ENCODE measurements at regions not wholly inside any gene's neighbourhood (a gene's known extent, or its start where the extent isn't known, plus 50 kb on each side); places are given as distances from the start of the nearest gene placed in this dataset.
A peak's percentile ranks its signal among the peaks of the same experiment; 100 is the strongest.

DNA sequence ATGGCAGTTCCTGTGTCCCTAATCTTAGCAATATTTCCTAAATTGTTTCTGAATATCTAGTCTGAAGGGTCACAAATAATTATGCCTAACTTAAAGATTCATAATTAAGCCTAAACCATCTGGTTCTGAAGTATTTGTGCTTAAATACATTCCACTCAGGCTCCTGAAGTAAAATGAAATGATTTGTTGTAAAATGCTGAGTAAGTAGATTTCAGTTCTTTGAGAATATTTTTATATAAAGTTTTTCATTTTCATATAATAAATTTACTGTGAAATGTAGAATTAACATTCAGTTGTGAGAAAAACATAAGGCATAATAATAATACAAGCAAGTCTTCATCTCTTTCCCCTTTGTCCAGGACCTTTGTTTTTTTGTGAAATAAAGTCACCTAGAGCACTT is 330.6 kb upstream of the IMPG1 start:
- H3K4me1 ChIP-seq (ENCODE audit: insufficient read depth, poor library complexity, severe bottlenecking): no peaks in the 10 kb centered on the region
- ATAC-seq (ENCODE audit: low read depth) (no peak), DNase-seq (ENCODE audit: low spot score) (no peak)
- H3K27ac ChIP-seq (ENCODE audit: poor library complexity, severe bottlenecking): no peak overlapping the region
- H3K36me3 ChIP-seq (ENCODE audit: low read depth): no peaks in the 10 kb centered on the region
- H3K27me3 ChIP-seq (ENCODE audit: insufficient read depth, poor library complexity, severe bottlenecking): no peaks in the 10 kb centered on the region
- H3K4me3 ChIP-seq (ENCODE audit: severe bottlenecking): no peak overlapping the region
- no peaks in the 10 kb centered on the region for H3K9me3 ChIP-seq (ENCODE audit: severe bottlenecking)
- TF ChIP-seq, protein P1, sequence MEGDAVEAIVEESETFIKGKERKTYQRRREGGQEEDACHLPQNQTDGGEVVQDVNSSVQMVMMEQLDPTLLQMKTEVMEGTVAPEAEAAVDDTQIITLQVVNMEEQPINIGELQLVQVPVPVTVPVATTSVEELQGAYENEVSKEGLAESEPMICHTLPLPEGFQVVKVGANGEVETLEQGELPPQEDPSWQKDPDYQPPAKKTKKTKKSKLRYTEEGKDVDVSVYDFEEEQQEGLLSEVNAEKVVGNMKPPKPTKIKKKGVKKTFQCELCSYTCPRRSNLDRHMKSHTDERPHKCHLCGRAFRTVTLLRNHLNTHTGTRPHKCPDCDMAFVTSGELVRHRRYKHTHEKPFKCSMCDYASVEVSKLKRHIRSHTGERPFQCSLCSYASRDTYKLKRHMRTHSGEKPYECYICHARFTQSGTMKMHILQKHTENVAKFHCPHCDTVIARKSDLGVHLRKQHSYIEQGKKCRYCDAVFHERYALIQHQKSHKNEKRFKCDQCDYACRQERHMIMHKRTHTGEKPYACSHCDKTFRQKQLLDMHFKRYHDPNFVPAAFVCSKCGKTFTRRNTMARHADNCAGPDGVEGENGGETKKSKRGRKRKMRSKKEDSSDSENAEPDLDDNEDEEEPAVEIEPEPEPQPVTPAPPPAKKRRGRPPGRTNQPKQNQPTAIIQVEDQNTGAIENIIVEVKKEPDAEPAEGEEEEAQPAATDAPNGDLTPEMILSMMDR (IDR thresholded peaks at IDR 0.05; ENCODE audit: poor library complexity, severe bottlenecking): no peak

DNA sequence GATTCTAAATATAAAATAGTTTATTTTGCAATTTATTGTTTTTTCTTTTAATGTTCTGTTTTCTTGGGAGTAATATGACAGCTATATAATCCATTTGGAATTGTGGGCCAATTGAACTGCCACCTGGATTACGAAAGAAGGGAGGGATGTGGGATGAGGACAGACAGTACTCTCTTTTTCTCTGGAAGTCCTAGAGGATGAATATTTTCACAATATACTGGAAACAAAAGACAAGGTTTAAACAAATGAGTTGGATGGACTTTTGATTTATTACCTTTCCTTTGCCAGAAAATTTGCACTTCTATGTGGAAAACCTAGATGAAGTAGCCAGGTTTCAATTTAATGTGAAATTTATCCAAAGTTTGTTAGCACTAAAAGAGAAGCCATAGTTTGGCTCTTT is 325.5 kb upstream of the IMPG1 start:
- no peaks in the 10 kb centered on the region for H3K27me3 ChIP-seq (ENCODE audit: insufficient read depth, poor library complexity, severe bottlenecking)
- DNase-seq (ENCODE audit: low spot score): no peak
- H3K4me3 ChIP-seq (ENCODE audit: severe bottlenecking): no peak overlapping the region
- no peaks in the 10 kb centered on the region for H3K9me3 ChIP-seq (ENCODE audit: severe bottlenecking)
- no peaks in the 10 kb centered on the region for H3K4me1 ChIP-seq (ENCODE audit: insufficient read depth, poor library complexity, severe bottlenecking)
- TF ChIP-seq, protein P1 (IDR thresholded peaks at IDR 0.05; ENCODE audit: poor library complexity, severe bottlenecking): no peak
- ATAC-seq (ENCODE audit: low read depth): no peak
- no peaks in the 10 kb centered on the region for H3K36me3 ChIP-seq (ENCODE audit: low read depth)
- H3K27ac ChIP-seq (ENCODE audit: poor library complexity, severe bottlenecking): no peak overlapping the region

DNA sequence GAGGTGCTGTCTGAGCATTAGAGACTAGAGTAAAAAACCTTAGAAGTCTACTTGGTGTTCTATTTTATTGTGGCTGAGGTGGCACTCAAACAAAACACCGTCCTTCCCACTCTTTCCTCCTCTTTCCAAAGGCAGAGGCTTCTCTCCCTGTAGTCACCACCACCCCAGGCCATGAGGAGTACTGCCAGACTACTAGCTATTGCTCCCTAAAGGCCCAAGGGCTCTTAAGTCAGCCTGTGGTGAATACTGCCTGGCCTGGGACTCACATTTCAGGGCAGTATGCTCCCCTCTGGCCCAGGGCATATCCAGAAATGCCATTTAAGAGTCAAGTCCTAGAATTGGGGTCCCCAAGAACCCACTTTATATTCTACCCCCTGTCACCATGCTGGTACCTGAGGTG is 309.7 kb upstream of the IMPG1 start:
- Histone ChIP-seq H3K36me3 (ENCODE audit: low read depth) (no peaks in the 10 kb centered on the region), H3K4me1 (ENCODE audit: insufficient read depth, poor library complexity, severe bottlenecking) (no peaks in the 10 kb centered on the region), H3K27me3 (ENCODE audit: insufficient read depth, poor library complexity, severe bottlenecking) (no peaks in the 10 kb centered on the region), H3K4me3 (ENCODE audit: severe bottlenecking) (no peak overlapping the region), H3K9me3 (ENCODE audit: severe bottlenecking) (no peaks in the 10 kb centered on the region), H3K27ac (ENCODE audit: poor library complexity, severe bottlenecking) (no peak overlapping the region)
- TF ChIP-seq, protein P1 (IDR thresholded peaks at IDR 0.05; ENCODE audit: poor library complexity, severe bottlenecking): no peak
- no peak for DNase-seq (ENCODE audit: low spot score)
- no peak for ATAC-seq (ENCODE audit: low read depth)

DNA sequence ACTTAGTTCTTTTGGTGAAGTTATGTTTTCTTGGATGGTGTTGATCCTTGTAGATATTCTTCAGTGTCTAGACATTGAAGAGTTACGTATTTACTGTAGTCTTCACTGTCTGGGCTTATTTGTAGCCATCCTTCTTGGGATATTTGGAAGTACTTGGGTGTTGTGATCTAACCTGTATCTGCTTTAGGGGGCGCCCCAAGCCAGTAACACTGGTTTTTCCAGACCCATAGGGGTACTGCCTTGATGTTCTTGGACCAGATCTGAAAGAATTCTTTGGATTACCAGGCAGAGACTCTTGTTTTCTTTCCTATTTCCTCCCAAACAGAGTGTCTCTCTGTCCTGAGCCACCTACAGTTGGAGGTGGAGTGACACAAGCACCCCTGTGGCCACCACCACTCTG is 309.1 kb upstream of the IMPG1 start:
- DNase-seq (ENCODE audit: low spot score) (no peak), ATAC-seq (ENCODE audit: low read depth) (no peak)
- H3K4me3 ChIP-seq (ENCODE audit: severe bottlenecking): no peak overlapping the region
- H3K27ac ChIP-seq (ENCODE audit: poor library complexity, severe bottlenecking): no peak overlapping the region
- TF ChIP-seq, protein P1 (IDR thresholded peaks at IDR 0.05; ENCODE audit: poor library complexity, severe bottlenecking): no peak
- no peaks in the 10 kb centered on the region for H3K4me1 ChIP-seq (ENCODE audit: insufficient read depth, poor library complexity, severe bottlenecking)
- H3K27me3 ChIP-seq (ENCODE audit: insufficient read depth, poor library complexity, severe bottlenecking): no peaks in the 10 kb centered on the region
- no peaks in the 10 kb centered on the region for H3K36me3 ChIP-seq (ENCODE audit: low read depth)
- no peaks in the 10 kb centered on the region for H3K9me3 ChIP-seq (ENCODE audit: severe bottlenecking)

DNA sequence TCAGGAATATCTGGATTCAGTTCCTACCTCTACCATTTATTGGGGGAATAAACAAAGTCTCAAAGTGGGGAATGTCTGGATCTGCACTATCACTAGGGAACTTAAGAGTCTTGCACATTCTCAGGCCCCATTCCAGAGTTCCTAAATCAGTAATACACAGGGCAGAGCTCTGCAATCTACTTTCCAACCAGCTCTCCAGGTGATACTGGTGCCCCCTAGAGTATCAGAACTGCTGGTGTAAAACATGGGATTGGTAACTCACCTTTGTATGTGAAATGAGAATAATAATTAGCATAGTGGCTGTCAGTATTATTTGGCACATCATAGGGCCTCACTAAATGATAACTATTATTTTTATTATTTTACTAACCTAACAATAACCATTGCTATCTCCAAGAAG is 278.8 kb upstream of the IMPG1 start:
- Histone ChIP-seq H3K4me1 (ENCODE audit: insufficient read depth, poor library complexity, severe bottlenecking) (no peaks in the 10 kb centered on the region), H3K4me3 (ENCODE audit: severe bottlenecking) (no peak overlapping the region), H3K36me3 (ENCODE audit: low read depth) (no peaks in the 10 kb centered on the region), H3K9me3 (ENCODE audit: severe bottlenecking) (no peaks in the 10 kb centered on the region), H3K27me3 (ENCODE audit: insufficient read depth, poor library complexity, severe bottlenecking) (no peaks in the 10 kb centered on the region), H3K27ac (ENCODE audit: poor library complexity, severe bottlenecking) (no peak overlapping the region)
- TF ChIP-seq, protein P1 (IDR thresholded peaks at IDR 0.05; ENCODE audit: poor library complexity, severe bottlenecking): peak; percentile 28
- ATAC-seq (ENCODE audit: low read depth): peak; percentile 59; the same call in 1 of the 3 replicates
- DNase-seq (ENCODE audit: low spot score): no peak

Measured in RWPE2 (cell line).